HepG2 (cell line): ENCODE measurements at regions not wholly inside any gene's neighbourhood (a gene's known extent, or its start where the extent isn't known, plus 50 kb on each side); places are given as distances from the start of the nearest gene placed in this dataset.

ENCODE experiments used
- ARNTL ChIP-seq: sonication (generic); formaldehyde crosslinking; IDR thresholded peaks from 2 replicates; pipeline ENCODE4 v1.4.0; 2020; ENCODE audit warnings: mild to moderate bottlenecking, missing genetic modification reagents
- EZH2 ChIP-seq: conservative IDR thresholded peaks from 2 replicates; pipeline ENCODE4 v1.6.1; 2012; ENCODE audit warnings: mild to moderate bottlenecking, low read depth, low read length, moderate library complexity
- FIP1L1 ChIP-seq: fragments of 200-400 bp; formaldehyde crosslinking; IDR thresholded peaks from 2 replicates; pipeline ENCODE4 v1.6.1; 2018; ENCODE audit warnings: low read depth, mild to moderate bottlenecking, low read length, moderate library complexity, borderline replicate concordance; ENCODE audit not compliant: insufficient read depth
- FOXP4 ChIP-seq: sonication (generic); formaldehyde crosslinking; IDR thresholded peaks from 2 replicates; pipeline ENCODE4 v1.4.0; 2020; ENCODE audit warnings: missing genetic modification reagents
- IKZF5 ChIP-seq: IDR thresholded peaks from 2 replicates; pipeline ENCODE4 v1.6.1; 2018; ENCODE audit warnings: missing genetic modification reagents, mild to moderate bottlenecking, missing compliant biosample characterization
- IRF2 ChIP-seq: IDR thresholded peaks from 2 replicates; pipeline ENCODE4 v1.6.1; 2018; ENCODE audit warnings: missing genetic modification reagents, missing compliant biosample characterization
- MED13 ChIP-seq: sonication (generic); formaldehyde crosslinking; IDR thresholded peaks from 2 replicates; pipeline ENCODE4 v1.5.0; 2020; ENCODE audit warnings: missing genetic modification reagents
- NFKBIZ ChIP-seq: IDR thresholded peaks from 2 replicates; pipeline ENCODE4 v1.6.1; 2018; ENCODE audit warnings: missing genetic modification reagents, missing compliant biosample characterization
- RBFOX2 ChIP-seq: fragments of 200-400 bp; formaldehyde crosslinking; IDR thresholded peaks from 2 replicates; pipeline ENCODE4 v1.6.1; 2017; ENCODE audit warnings: low read depth, mild to moderate bottlenecking, low read length
- SOX6 ChIP-seq, 2 experiments: fragments of 450-650 bp in 1 of 2; sonication (generic) in 1 of 2; formaldehyde crosslinking in 1 of 2; IDR thresholded peaks; 2 replicates each; pipeline versions ENCODE4 v1.4.0 to v1.6.1; 2017 to 2020; ENCODE audit warnings: antibody characterized with exemption in 1 of 2, mild to moderate bottlenecking in 1 of 2, missing genetic modification reagents in 1 of 2
- TFE3 ChIP-seq: IDR thresholded peaks from 2 replicates; pipeline ENCODE4 v1.6.1; 2016
- TSC22D2 ChIP-seq: sonication (generic); formaldehyde crosslinking; IDR thresholded peaks from 2 replicates; pipeline ENCODE4 v1.5.1; 2020; ENCODE audit warnings: missing genetic modification reagents, mild to moderate bottlenecking, borderline replicate concordance
- U2AF2 ChIP-seq: fragments of 200-400 bp; formaldehyde crosslinking; IDR thresholded peaks from 2 replicates; pipeline ENCODE4 v1.6.1; 2017; ENCODE audit warnings: low read depth, mild to moderate bottlenecking, low read length
- UBTF ChIP-seq: sonication (generic); formaldehyde crosslinking; IDR thresholded peaks from 2 replicates; pipeline ENCODE4 v1.4.0; 2020; ENCODE audit warnings: mild to moderate bottlenecking, missing genetic modification reagents
- ZBTB33 ChIP-seq: sonication (generic); formaldehyde crosslinking; IDR thresholded peaks from 2 replicates; pipeline ENCODE4 v1.4.0; 2020; ENCODE audit warnings: missing genetic modification reagents
- ZFP36L2 ChIP-seq: sonication (generic); formaldehyde crosslinking; IDR thresholded peaks from 2 replicates; pipeline ENCODE4 v1.4.0; 2020; ENCODE audit warnings: missing genetic modification reagents
- ZFP41 ChIP-seq: sonication (generic); formaldehyde crosslinking; IDR thresholded peaks from 2 replicates; pipeline ENCODE4 v1.4.0; 2020; ENCODE audit warnings: mild to moderate bottlenecking, missing genetic modification reagents, borderline replicate concordance
- ZMYM3 ChIP-seq: sonication (generic); formaldehyde crosslinking; IDR thresholded peaks from 2 replicates; pipeline ENCODE4 v1.5.1; 2020; ENCODE audit warnings: mild to moderate bottlenecking, missing genetic modification reagents
- ZNF614 ChIP-seq: IDR thresholded peaks from 2 replicates; pipeline ENCODE4 v1.6.1; 2018; ENCODE audit warnings: missing biosample characterization, missing genetic modification reagents, inconsistent platforms, borderline replicate concordance

GRCh38 chr6:28606424-28607391, 81.0 kb downstream of the GPX5 start (continued):
- TF ChIP-seq ZFP41 = no peak
- TF ChIP-seq U2AF2 = no peak
- no peak for TF ChIP-seq ARNTL (CRISPR knock-in tag)
- TF ChIP-seq RBFOX2 = no peak
- TF ChIP-seq EZH2 = no peak
- TF ChIP-seq ZFP36L2 (CRISPR knock-in tag) = no peak
- no peak for TF ChIP-seq FIP1L1
- TF ChIP-seq SOX6 (IDR thresholded peaks at IDR 0.05) = no peak
- TF ChIP-seq SOX6 (CRISPR knock-in tag; IDR thresholded peaks at IDR 0.05) = peak; percentile 62; the same call in 1 of the 2 replicates
- TF ChIP-seq TSC22D2 (CRISPR knock-in tag) = no peak
- peak; percentile 56; the same call in 1 of the 2 replicates for TF ChIP-seq TFE3
- peak; percentile 27 for TF ChIP-seq FOXP4
- TF ChIP-seq ZMYM3 (CRISPR knock-in tag) = 0 out of 2 replicates have a peak, but pooled peaks have one; percentile 21
- peak; percentile 43; the same call in 1 of the 2 replicates for TF ChIP-seq IRF2 (CRISPR knock-in tag)
- TF ChIP-seq IKZF5 = peak; percentile 46; the same call in 1 of the 2 replicates
- TF ChIP-seq ZNF614 (CRISPR knock-in tag) = no peak
- TF ChIP-seq MED13 = no peak
- TF ChIP-seq ZBTB33 (CRISPR knock-in tag) = no peak
- peak; percentile 48 for TF ChIP-seq UBTF (CRISPR knock-in tag)
- no peak for TF ChIP-seq NFKBIZ (CRISPR knock-in tag)
